ENCODE measurements at regions not wholly inside any gene's neighbourhood (a gene's known extent, or its start where the extent isn't known, plus 50 kb on each side); places are given as distances from the start of the nearest gene placed in this dataset.

GRCh38 chr14:66240105-66240504 is 246.1 kb upstream of the CCDC196 start:
- no peak overlapping the region for H3K4me3 ChIP-seq (ENCODE audit: low read length)
- TF ChIP-seq, protein P1, sequence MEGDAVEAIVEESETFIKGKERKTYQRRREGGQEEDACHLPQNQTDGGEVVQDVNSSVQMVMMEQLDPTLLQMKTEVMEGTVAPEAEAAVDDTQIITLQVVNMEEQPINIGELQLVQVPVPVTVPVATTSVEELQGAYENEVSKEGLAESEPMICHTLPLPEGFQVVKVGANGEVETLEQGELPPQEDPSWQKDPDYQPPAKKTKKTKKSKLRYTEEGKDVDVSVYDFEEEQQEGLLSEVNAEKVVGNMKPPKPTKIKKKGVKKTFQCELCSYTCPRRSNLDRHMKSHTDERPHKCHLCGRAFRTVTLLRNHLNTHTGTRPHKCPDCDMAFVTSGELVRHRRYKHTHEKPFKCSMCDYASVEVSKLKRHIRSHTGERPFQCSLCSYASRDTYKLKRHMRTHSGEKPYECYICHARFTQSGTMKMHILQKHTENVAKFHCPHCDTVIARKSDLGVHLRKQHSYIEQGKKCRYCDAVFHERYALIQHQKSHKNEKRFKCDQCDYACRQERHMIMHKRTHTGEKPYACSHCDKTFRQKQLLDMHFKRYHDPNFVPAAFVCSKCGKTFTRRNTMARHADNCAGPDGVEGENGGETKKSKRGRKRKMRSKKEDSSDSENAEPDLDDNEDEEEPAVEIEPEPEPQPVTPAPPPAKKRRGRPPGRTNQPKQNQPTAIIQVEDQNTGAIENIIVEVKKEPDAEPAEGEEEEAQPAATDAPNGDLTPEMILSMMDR (IDR thresholded peaks at IDR 0.05; ENCODE audit: insufficient read depth, low read depth, low read length, missing control alignments) = no peak

DNA sequence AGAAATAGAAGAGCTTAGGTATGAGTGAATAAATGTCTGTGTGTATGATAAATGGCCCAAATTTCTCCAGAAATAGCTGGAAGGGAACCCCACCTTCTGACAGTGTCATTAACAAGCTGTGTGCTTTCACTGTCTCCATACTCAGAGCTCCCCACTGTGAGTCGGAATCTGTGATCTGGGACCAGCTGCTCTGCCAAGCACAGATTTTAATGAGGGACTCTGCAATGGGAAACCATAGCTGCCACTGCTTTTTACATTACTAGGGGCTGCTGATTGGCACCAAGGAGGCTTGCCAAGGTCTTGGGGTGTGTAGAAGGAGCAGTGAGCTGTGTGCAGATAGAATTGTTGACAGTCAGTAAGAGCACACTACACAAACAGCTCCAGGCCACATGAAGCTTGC is 244.2 kb upstream of the CCDC196 start:
- no peak overlapping the region for H3K4me3 ChIP-seq (ENCODE audit: low read length)
- TF ChIP-seq, protein P1 (IDR thresholded peaks at IDR 0.05; ENCODE audit: insufficient read depth, low read depth, low read length, missing control alignments) = no peak

More at GRCh38 chr14:66240105-66240504, 246.1 kb upstream of the CCDC196 start:
- peak; percentile 51 for DNase-seq (ENCODE audit: low read depth)

DNA sequence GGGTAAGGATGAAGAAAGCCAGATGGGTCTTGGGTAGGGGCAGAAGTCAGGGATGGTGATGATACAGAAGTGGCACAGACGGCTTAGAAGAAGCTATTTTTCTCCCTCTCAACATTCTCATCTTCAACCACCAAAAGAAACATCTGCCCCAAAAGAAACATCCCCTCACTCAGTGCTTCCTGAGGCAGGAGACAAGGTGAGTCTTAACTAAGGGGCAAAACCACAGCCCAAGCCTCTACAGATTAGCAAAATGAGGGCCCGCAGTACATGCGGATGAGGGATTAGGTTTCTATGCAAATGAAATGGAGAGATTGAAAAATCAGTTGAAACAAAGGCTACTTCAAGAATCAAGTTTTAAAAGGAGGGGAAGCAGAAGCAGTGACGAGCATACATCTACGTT is 241.3 kb upstream of the CCDC196 start:
- no peak overlapping the region for H3K4me3 ChIP-seq (ENCODE audit: low read length)
- TF ChIP-seq, protein P1 (IDR thresholded peaks at IDR 0.05; ENCODE audit: insufficient read depth, low read depth, low read length, missing control alignments) = no peak
- DNase-seq (ENCODE audit: low read depth) = no peak

More for the DNA sequence above, 244.2 kb upstream of the CCDC196 start:
- DNase-seq (ENCODE audit: low read depth) = no peak

GRCh38 chr14:66247662-66248193 is 238.4 kb upstream of the CCDC196 start:
- TF ChIP-seq, protein P1 (IDR thresholded peaks at IDR 0.05; ENCODE audit: insufficient read depth, low read depth, low read length, missing control alignments) = no peak
- peak; percentile 11 for DNase-seq (ENCODE audit: low read depth)
- no peak overlapping the region for H3K4me3 ChIP-seq (ENCODE audit: low read length)

DNA sequence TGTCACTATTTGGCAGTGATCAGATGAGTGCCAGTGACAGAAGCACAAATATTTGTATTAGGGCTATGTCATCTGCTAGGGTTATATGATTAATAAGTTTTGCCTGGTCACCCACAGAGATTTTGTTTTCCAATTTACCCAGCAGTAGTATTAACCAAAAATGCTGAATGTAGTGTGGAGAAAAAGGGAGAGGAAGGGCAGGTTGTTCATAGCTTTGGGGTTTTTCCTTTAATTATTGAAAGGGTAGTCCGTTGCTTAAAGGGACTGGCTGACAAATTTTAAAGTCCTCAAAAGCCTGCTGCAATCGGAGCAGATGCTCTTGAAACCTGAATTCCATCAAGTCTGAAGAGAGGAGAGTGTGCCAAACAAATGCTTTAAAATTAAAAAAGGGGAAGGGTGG is 237.9 kb upstream of the CCDC196 start:
- DNase-seq (ENCODE audit: low read depth) = no peak
- TF ChIP-seq, protein P1 (IDR thresholded peaks at IDR 0.05; ENCODE audit: insufficient read depth, low read depth, low read length, missing control alignments) = no peak
- no peak overlapping the region for H3K4me3 ChIP-seq (ENCODE audit: low read length)

GRCh38 chr14:66249544-66249943 is 236.6 kb upstream of the CCDC196 start:
- TF ChIP-seq, protein P1 (IDR thresholded peaks at IDR 0.05; ENCODE audit: insufficient read depth, low read depth, low read length, missing control alignments) = no peak
- DNase-seq (ENCODE audit: low read depth) = no peak
- H3K4me3 ChIP-seq (ENCODE audit: low read length) = no peak overlapping the region

- TF ChIP-seq, protein P1 (IDR thresholded peaks at IDR 0.05; ENCODE audit: insufficient read depth, low read depth, low read length, missing control alignments) = no peak
- no peak for DNase-seq (ENCODE audit: low read depth)
- no peak overlapping the region for H3K4me3 ChIP-seq (ENCODE audit: low read length)
These were observed 232.1 kb upstream of the CCDC196 start for GRCh38 chr14:66254038-66254437.

Data from epithelial cell of esophagus (primary cell).